ENCODE measurements at regions not wholly inside any gene's neighbourhood (a gene's known extent, or its start where the extent isn't known, plus 50 kb on each side); places are given as distances from the start of the nearest gene placed in this dataset.

GRCh38 chr4:175469514-175469913 lies 342.6 kb downstream of the GPM6A start:
- intact Hi-C loops (cut with DNase I; ENCODE audit: low total_unique reads): no loop called here
- TF ChIP-seq POLR2AphosphoS5 (IDR thresholded peaks at IDR 0.05) (no peak), POLR2A (IDR thresholded peaks at IDR 0.05) (no peak), EP300 (IDR thresholded peaks at IDR 0.05) (no peak)
- TF ChIP-seq, protein P1, sequence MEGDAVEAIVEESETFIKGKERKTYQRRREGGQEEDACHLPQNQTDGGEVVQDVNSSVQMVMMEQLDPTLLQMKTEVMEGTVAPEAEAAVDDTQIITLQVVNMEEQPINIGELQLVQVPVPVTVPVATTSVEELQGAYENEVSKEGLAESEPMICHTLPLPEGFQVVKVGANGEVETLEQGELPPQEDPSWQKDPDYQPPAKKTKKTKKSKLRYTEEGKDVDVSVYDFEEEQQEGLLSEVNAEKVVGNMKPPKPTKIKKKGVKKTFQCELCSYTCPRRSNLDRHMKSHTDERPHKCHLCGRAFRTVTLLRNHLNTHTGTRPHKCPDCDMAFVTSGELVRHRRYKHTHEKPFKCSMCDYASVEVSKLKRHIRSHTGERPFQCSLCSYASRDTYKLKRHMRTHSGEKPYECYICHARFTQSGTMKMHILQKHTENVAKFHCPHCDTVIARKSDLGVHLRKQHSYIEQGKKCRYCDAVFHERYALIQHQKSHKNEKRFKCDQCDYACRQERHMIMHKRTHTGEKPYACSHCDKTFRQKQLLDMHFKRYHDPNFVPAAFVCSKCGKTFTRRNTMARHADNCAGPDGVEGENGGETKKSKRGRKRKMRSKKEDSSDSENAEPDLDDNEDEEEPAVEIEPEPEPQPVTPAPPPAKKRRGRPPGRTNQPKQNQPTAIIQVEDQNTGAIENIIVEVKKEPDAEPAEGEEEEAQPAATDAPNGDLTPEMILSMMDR (IDR thresholded peaks at IDR 0.05): no peak
- H3K4me1 ChIP-seq: no peaks in the 10 kb centered on the region
- peaks cover 0 to 12% (median 4%) of the 10 kb centered on the region in 4 donors for H3K9me3 ChIP-seq
- H3K4me3 ChIP-seq: no peak overlapping the region
- 52 to 76% (median 60%) methylated on average over 2 of the region's 2 CpGs for WGBS, 5 donors
- H3K36me3 ChIP-seq: no peaks in the 10 kb centered on the region
- DNase-seq: no peak
- H3K27me3 ChIP-seq: no peaks in the 10 kb centered on the region
- no peak overlapping the region for H3K27ac ChIP-seq

DNA sequence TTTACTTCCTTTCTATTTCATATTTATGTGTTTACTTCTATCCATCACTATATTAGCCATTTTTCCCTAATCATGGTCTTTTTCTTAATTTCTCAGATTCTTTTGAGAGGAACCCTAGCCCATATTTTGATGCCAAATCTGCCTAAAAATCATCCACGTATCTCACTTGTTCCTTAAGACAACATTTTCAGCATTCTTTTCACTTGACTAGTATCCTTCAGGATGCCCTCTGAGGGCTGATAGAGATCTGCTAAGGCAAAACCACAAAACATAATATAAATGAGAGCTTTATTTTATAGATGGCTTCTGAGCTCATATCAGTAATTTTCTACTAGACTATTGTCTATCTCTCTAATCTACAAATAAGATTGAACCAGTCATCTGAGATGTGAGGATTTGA lies 341.9 kb downstream of the GPM6A start:
- Histone ChIP-seq H3K27me3 (no peaks in the 10 kb centered on the region), H3K9me3 (peaks cover 0 to 12% (median 4%) of the 10 kb centered on the region in 4 donors), H3K27ac (no peak overlapping the region), H3K4me1 (no peaks in the 10 kb centered on the region), H3K4me3 (no peak overlapping the region), H3K36me3 (no peaks in the 10 kb centered on the region)
- WGBS, 5 donors: 57 to 84% (median 64%) methylated on average over 1 of the region's 1 CpG
- TF ChIP-seq, protein P1 (IDR thresholded peaks at IDR 0.05): no peak
- DNase-seq: no peak
- intact Hi-C loops (cut with DNase I; ENCODE audit: low total_unique reads): no loop called here

DNA sequence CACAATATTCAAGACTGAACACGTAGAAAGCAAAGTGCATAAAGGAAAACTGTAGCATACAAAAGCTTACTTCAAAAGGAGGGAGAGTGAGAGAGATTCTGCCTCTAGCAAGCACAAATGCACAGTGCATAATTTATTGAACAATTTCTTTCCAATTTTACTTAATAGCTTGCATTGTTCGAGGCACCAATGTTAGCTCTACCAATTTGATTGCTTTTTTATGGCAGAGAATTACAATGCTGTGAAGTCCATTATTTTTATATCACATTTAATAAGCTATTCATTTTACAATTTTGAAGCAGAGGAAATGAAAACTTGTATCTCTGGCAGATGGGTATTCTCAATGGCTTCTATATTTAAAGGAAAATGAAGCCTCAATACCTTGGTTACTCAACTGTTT lies 331.7 kb downstream of the GPM6A start:
- TF ChIP-seq EP300 (IDR thresholded peaks at IDR 0.05): no peak
- TF ChIP-seq POLR2A (IDR thresholded peaks at IDR 0.05): no peak
- TF ChIP-seq, protein P1 (IDR thresholded peaks at IDR 0.05): no peak
- no peak for TF ChIP-seq POLR2AphosphoS5 (IDR thresholded peaks at IDR 0.05)
- 29 to 40% (median 35%) methylated on average over 2 of the region's 2 CpGs for WGBS, 5 donors

DNA sequence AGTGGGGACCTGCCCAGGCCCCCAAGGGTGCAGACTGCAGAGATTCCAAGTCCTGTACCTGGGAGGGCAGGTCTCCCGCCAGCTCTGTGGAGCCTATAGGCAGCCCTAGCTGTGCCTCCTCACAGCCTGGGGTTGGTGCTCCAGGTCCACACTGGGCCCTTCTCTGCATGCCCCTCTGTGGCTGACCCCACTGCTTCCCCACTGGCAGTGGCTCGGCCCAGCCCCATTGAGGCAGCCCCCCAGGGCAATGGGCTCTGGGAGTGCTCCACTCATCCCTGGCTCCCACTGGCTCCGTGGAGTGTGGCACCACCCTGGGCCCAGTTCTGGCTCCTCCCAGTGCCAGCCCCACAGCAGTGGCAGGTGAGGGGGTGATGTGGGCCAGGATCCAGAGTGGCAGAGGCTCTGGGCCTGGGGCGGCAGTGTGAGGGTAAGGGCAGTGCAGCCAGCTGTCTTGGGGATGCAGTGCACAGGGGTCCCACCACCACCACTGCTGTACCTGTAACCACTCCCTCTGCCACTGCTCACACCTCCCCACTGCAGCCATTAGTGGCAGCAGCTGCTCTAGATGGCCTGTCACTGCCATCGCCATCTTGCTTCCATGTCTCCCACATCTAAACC lies 312.2 kb downstream of the GPM6A start:
- Histone ChIP-seq H3K4me3 (no peak overlapping the region), H3K4me1 (no peaks in the 10 kb centered on the region)
- WGBS, 5 donors: 83 to 95% (median 94%) methylated on average over 1 to 5 of the region's 5 CpGs

More for the DNA sequence above, 331.7 kb downstream of the GPM6A start:
- Histone ChIP-seq H3K4me1 (no peaks in the 10 kb centered on the region), H3K4me3 (no peak overlapping the region), H3K27me3 (no peaks in the 10 kb centered on the region), H3K9me3 (no peaks in the 10 kb centered on the region), H3K36me3 (no peaks in the 10 kb centered on the region), H3K27ac (no peak overlapping the region)
- intact Hi-C loops (cut with DNase I; ENCODE audit: low total_unique reads): no loop called here
- no peak for DNase-seq

More for the DNA sequence above, 312.2 kb downstream of the GPM6A start:
- DNase-seq: no peak
- H3K27me3 ChIP-seq: no peaks in the 10 kb centered on the region
- TF ChIP-seq EP300 (IDR thresholded peaks at IDR 0.05): no peak
- TF ChIP-seq POLR2AphosphoS5 (IDR thresholded peaks at IDR 0.05): no peak
- TF ChIP-seq POLR2A (IDR thresholded peaks at IDR 0.05): no peak
- TF ChIP-seq, protein P1 (IDR thresholded peaks at IDR 0.05): no peak
- H3K36me3 ChIP-seq: no peaks in the 10 kb centered on the region
- no peak overlapping the region for H3K27ac ChIP-seq
- H3K9me3 ChIP-seq: peaks cover 3 to 21% (median 12%) of the 10 kb centered on the region in 4 donors
- intact Hi-C loops (cut with DNase I; ENCODE audit: low total_unique reads): no loop called here
